ENCODE measurements at regions not wholly inside any gene's neighbourhood (a gene's known extent, or its start where the extent isn't known, plus 50 kb on each side); places are given as distances from the start of the nearest gene placed in this dataset.

DNA sequence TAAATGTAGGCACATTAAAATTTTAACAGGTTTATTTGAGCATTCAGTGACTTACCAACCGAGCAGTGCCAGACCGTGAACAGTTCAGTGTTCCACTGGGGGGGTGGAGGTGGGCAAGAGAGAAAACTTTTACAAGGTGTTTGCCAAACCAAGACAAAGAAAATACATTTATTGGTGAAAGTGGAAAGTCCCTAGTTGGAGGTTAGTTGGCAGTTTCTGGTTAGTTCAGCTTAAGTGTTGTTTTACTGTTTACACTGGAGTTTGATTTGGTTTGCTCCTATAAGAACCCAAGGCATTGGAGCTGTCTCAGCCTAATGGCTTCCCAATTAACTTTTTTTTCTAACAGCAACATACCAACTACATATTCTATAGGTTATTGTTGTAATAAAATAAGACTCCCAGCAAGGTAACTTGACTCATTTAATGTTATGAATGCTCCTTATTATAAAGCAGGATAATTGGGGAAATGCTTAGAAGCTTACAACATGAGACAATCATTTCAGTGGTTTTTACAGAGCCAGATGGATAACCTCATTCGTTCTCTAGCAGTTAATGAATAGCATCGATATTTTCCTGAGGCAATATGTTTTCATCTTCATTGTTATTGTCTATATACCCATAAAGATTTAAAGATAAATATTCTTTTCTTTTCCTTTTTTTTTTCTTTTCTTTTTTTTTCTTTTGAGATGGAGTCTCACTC, 115.8 kb downstream of the ETNK1 start:
- DNase-seq (ENCODE audit: low read depth) = peak; percentile 10

- DNase-seq (ENCODE audit: low read depth) = no peak
Observed at GRCh38 chr12:22743700-22744099, 118.7 kb downstream of the ETNK1 start.

- no peak for DNase-seq (ENCODE audit: low read depth)
Observed at GRCh38 chr12:22744197-22744596, 119.2 kb downstream of the ETNK1 start.

GRCh38 chr12:22746720-22747119, 121.7 kb downstream of the ETNK1 start:
- DNase-seq (ENCODE audit: low read depth) = no peak

GRCh38 chr12:22755629-22756028, 130.7 kb downstream of the ETNK1 start:
- DNase-seq (ENCODE audit: low read depth) = no peak

DNA sequence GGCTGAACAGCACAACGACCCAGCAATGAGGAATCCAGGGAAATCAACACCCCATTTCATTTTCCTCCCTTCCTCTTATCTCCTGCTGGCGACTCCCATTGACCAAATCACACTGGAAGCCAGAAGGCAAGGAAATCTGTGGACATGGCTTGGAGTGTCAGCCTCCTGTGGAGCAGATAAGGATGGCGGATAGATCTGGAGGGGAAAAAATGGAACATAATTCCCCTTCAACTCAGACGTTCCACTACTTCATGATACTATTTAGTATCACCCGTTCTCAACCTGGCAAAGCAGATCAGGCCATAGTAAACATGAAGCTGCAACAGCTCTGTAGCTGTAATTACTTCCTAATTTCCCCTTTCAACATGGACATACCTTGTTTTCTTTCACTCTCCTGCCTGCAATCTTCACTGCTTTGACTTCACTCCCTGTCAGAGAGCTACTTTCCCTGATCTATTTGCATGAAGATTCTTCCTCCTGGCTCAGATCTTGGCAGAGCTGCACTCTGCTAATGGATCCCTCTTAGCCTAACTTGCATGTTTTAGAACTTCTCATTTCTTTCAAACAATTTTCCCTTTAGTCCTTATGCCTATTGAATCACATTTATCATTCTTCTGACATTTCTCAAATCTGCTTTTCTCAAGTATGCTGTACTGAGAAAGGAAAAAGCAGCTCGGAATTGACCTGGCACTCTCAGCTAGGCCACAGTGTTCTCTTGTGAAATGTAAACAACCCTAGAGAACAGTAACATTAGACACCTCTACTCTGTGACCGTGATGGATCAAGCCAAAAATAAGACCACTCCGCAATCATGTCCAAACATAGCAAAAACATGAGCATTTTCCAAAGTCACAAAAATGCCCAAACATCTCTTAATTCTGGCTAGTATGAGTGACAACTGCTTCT, 135.1 kb downstream of the ETNK1 start:
- no peak for DNase-seq (ENCODE audit: low read depth)

DNA sequence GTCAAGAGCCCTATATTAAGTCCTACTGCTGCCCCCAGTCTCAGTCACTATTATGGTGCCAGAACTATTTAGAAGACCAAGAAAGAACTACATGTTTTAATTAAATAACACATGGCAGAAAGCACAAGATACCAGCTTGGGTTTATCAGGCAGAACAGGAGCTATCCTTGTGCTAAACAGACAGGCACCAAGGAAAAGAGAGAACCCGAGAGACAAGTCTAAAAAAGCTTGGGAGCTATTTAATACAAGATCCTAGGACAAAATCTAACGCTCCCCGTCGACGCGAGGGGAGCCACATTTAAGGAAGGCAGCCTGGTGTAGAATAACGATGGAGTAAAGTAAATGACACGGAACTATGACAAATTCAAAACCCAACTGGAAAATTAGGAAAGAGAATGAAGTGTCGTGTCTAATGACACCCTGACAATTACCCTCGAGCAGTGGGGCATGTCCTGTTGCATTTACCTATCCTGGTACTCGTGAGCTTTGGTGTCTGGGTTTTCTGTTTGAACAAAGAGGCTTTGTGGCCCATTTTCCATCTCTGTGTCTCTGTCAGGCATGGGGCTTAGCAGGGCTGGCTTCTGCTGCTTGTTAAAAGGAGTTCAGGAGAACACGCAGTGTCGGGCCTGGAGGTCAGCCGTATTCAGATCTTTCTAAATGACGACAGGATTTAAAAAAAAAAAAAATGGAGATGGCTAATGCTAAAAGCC, 140.6 kb downstream of the ETNK1 start:
- DNase-seq (ENCODE audit: low read depth) = no peak

DNA sequence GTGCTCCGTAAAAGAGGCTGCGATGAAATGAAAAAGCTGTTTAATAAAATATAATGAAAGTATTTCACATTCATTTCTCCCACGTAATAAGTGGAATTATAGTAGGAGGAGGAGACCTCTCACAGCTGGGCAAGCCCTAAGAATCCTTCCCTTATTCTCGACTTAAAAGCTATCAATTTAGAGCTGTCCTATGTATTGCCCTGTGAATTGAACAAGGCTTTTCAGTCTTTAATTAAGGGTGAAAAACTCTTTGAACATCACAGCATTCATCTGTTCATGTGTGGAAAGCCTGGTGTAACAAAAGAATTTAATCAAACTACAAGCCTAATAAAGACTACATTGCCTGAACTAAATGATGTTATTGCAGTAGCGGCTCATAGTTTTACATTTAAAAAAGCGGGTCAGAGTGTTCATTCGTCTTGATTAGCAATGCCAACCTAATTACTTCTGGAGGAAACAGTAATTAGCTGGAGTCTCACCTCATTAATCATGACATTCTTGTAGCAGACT, 142.0 kb downstream of the ETNK1 start:
- no peak for DNase-seq (ENCODE audit: low read depth)

DNA sequence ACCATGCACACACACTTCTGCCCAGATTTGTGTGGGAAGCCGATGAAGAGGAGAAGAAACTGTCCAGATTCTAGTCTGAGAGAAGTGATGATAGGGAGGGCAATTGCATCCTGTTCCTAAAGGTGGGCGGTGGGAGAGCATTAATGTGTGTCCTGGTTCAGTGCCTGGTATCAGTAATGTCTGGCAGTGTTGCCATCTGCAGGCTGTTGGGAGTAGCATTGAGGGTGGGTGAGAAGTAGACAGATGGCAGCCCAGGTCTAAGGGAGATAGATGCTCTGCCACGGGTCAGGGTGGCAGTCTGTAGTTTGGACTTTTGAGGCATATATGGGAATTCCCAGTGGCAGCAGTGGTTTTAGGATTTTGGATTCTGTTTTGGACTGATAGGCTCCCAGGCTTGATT, 156.4 kb downstream of the ETNK1 start:
- no peak for DNase-seq (ENCODE audit: low read depth)

GRCh38 chr12:22787557-22787956, 162.6 kb downstream of the ETNK1 start:
- no peak for DNase-seq (ENCODE audit: low read depth)

DNA sequence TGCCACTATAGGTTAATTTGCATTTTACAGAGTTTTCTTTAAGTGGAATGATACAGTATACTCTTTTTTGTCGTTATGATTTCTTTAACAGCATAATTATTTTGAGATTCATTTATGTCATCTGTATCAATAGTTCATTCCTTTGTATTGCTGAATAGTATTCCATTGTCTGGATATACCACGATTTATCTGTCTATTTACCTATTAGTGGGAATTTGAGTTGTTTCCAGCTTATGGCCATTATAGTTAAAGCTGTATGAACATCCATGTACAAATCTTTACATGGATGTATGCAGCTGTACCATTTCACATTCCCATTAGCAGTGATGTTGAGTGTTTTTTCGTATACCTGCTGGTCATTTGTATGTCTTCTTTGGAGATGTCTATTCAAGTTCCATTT, 163.9 kb downstream of the ETNK1 start:
- DNase-seq (ENCODE audit: low read depth) = no peak

- DNase-seq (ENCODE audit: low read depth) = no peak
Observed at GRCh38 chr12:22792138-22792537, 167.2 kb downstream of the ETNK1 start.

- no peak for DNase-seq (ENCODE audit: low read depth)
Observed at GRCh38 chr12:22794017-22794416, 169.0 kb downstream of the ETNK1 start.

DNA sequence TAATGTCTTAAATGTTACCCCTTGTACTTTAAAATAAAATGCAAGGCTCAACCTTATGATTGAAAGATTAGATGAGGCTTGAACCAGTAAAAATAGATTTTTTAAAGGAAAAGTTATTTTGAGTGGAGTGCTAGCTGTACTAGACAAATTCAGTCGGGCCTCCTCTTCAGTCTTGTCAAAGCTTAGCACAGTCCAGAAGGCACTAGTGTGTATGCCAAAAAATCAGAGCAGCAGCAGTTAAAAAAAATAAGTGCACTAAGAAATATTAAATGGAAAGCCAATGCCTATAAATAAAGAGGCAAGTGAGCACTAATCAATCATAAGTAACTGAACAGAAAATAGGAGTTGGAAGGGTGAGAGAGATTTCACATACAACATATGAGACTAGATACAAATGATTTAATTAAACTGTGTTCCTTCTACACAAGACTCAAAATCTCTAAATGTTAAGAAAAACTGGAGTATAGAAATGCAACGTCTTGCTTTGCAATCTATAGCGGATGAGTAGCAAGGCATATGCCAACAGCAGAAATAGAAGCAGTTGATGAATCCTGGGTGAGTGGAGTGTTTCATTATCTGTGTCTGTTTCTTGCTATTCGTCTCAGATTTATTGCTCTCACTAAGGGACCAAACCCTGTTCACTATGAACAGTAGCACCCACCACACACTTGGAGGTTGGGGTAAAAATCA, 172.1 kb downstream of the ETNK1 start:
- no peak for DNase-seq (ENCODE audit: low read depth)

DNA sequence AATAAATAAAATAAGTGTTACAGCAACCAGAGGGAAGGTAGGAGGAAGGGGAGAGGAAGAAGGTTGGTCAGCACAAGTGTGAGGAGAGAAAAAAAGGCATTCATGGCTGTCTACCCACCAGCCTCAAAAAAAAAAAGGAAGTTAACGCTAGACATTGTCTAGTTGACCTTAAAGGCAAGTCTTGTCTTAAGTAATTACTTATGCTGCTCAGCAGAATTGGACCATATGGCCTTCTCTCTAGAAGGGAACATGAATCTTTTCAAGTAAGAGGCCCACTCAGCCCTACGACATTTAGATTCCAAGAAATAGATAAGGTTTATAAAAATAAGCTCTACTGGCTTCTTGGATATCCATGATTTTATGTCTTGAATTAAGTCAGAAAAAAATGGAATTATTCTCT, 172.7 kb downstream of the ETNK1 start:
- no peak for DNase-seq (ENCODE audit: low read depth)

- DNase-seq (ENCODE audit: low read depth) = no peak
Observed at GRCh38 chr12:22798116-22798515, 173.1 kb downstream of the ETNK1 start.

DNA sequence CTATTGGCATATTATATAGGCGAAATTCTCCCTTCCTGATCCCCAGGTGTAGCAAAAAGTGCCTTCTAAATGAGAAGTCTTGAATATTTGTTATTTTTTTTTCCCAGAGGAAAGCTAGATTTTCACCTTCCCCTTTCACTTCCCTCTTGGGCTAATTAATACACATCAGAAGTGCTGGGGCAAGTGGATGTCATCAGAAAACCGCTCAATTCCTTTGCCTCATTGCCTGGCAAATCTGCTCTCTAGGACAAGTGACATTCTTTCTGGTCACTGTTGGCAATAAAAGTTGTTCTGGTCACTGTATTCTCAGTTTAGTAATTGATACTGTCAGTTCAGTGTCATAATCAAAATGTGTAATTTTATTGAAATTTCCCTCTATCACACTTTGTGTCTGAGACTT, 174.5 kb downstream of the ETNK1 start:
- no peak for DNase-seq (ENCODE audit: low read depth)

GRCh38 chr12:22800332-22800731, 175.4 kb downstream of the ETNK1 start:
- DNase-seq (ENCODE audit: low read depth) = no peak

DNA sequence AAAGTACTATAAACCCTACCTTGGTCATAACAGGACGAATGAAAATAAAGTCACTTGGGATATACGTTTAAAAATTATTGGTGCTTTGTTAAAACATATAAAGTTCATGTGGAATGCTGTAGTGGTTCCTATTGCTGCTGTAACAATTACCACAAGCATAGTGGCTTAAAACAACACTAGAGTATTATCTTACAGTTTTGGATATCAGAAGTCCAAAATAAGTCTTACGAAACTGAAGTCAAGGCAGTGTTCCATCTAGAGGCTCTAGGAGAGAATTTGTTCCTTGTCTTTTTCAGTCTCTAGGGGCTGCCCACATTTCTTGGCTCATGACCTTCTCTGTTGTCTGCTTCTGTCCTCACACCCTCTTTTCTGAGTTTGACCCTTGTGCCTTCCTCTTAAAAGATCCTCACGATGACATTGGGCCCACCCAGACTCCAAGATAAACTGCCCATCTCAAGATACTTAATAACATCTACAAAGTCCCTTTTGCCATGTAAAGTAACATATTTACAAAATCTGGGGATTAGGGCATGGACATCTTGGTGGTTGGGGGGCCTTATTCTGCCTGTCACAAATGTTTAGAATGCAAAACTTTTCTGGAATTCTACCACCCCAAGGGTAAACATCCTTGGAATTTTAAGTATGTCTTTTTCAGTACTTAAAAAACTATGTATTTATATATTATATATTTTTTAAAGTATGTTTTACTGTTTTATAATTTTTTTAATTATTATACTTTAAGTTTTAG, 178.1 kb downstream of the ETNK1 start:
- no peak for DNase-seq (ENCODE audit: low read depth)

DNA sequence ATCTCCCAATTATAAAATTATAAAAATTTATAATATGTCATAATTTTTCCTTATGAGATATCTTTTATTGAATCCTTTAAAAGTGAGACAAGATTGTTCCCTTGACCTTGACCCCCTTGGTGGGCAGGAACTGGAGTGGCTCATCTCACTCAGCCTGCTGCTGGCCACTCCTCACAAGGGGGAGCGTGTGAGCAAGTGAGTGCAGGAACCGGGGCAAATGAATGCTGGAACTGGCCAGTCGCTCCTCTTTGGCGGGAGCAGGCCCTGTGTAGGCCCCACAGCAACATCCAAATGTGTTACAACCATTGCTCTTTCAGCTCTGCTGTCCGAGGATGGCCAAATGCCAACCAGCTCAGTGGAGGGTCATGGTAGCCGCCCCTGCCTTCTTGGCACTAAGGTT, 178.8 kb downstream of the ETNK1 start:
- DNase-seq (ENCODE audit: low read depth) = no peak

- DNase-seq (ENCODE audit: low read depth) = no peak
Observed at GRCh38 chr12:22808860-22809259, 183.9 kb downstream of the ETNK1 start.

Measured in RPMI7951 (cell line).